Left kidney (tissue), 1 donor: ENCODE measurements at regions not wholly inside any gene's neighbourhood (a gene's known extent, or its start where the extent isn't known, plus 50 kb on each side); places are given as distances from the start of the nearest gene placed in this dataset.
"Not testable (repeated sequence)": the region's sequence is repeated elsewhere in the genome, so short reads cannot be mapped to it uniquely, and the experiment has no call there.

Experiments
- DNase-seq: peaks from one replicate; pipeline ENCODE4 v3.0.0-alpha.2; 2013

DNA sequence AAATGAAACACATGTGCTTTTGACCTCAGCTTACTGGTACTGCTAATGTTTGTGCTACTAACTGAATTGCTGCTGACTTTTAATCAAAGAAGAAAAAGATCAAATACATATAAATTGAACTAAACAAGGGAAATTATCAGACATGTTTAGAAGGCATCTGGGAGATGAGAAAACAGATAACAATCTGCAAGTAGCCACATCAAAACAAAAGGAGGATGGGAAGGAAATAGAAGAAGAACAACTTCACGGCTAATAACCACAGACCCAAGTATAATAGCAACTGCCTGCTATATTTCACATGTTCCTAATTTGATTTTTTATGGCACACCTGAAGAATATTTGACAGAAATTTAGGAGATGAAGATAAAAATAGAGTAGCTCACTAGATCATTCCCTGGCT is 542.6 kb upstream of the SYT4 start:
- no peak for DNase-seq

DNA sequence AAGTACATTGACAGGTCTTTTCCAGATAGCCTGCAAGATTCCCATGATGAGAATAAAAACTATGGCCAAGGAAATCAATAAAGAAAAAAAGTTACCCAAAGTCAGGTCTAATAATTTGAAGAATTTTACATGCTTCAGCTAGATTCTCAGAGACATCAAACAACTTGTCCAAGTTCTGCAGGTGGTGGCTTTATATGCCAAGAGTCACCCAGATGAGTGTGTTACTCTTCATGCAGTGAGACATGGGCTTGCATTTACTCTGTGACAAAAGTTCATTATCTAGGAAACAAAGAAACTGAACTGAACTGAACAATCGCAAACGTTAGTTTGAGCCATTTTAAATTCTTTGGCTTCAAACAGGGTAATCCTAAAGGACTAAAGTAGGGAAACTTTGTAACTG is 548.5 kb upstream of the SYT4 start:
- no peak for DNase-seq

DNA sequence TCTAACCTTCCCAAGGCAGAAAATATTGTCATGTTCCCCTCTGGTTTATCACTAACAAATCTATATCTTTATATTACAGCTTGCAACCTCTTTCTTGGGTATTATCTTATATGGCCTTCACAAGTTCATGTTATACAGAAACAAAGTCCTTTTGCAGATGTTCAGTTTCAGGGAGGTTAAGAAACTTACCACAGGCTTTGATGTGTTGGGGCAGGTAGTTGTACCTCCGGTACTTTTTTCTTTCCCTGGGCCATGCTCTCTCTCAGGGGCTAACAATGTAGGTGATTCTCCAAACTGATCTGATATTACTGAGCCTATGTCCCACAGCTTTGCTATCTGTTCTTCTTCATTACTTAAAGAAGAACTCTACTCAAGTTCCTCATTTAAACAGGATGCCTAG is 548.9 kb upstream of the SYT4 start:
- DNase-seq: no peak

DNA sequence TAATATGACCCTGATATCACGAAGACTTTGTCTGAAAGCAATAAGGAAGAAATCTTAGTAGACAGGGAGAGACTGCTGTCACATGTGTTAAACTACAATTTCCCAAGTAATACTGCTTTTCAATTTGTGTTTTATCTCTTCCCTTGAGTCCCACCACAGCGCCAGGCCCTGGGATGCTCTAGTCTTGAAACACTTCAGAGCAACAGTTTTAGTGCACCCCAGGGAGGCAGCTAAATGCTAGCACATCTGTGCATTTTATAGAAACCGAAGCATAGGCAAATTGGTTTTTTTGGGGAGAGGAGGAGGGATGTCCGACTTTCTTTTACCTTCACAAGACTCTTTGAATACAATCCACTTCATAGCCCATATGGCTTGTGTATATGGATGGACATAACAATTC is 550.0 kb upstream of the SYT4 start:
- no peak for DNase-seq

DNA sequence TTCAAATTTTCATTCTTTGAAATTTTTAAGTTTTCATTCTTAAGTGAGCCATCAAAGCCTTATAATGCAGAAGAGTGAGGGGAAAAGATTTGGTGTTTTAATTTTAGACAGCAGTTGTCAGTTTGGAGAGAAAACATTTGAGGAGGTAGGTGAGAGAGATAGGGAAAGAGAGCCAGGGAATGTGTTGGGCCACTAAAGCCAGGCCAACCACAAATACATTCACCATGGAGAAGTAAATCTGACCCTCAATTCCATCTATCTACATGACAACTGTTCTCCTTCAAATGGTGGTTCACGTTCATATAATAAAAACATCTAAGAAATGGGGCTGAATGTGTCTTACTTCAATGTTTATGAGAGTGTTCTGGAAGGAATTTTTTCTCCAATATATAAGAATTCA is 553.0 kb upstream of the SYT4 start:
- no peak for DNase-seq

DNA sequence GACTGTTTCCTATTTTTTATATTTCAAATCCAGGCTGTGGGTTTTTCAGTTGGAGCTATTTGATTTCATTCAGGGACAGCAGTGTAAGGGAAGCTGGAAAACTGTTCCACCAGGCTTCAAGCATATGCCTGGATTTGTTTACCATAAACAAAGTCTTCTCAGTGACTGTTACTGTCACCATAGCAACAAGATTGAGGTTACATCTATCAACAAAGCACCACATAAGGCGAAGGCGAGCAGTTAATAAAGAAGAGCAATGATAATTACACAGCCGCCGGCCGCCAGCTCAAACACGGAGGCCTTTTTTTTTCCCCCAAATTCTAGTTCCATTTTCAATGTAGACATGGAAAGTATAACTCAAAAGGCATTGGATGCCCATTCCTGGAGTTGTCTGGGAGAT is 553.7 kb upstream of the SYT4 start:
- DNase-seq: peak; percentile 28

DNA sequence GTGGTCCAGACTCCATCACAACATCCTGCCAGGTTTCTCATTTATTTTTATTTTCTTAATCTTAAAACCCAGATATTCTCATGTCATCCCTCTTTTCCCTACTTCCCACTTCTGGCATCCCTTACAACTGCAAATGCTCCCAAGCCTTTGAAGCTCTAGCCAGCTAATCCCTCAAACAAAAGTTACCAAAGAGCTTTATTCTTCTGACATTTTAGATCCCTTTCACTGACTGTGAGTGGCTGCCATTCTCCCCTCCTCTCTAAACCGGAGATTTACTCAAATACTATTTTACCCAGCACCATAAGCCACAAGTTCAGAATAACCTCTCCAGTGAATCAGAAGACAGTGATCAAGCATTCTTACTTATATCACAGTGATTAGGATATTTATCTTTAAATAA is 569.0 kb upstream of the SYT4 start:
- no peak for DNase-seq

DNA sequence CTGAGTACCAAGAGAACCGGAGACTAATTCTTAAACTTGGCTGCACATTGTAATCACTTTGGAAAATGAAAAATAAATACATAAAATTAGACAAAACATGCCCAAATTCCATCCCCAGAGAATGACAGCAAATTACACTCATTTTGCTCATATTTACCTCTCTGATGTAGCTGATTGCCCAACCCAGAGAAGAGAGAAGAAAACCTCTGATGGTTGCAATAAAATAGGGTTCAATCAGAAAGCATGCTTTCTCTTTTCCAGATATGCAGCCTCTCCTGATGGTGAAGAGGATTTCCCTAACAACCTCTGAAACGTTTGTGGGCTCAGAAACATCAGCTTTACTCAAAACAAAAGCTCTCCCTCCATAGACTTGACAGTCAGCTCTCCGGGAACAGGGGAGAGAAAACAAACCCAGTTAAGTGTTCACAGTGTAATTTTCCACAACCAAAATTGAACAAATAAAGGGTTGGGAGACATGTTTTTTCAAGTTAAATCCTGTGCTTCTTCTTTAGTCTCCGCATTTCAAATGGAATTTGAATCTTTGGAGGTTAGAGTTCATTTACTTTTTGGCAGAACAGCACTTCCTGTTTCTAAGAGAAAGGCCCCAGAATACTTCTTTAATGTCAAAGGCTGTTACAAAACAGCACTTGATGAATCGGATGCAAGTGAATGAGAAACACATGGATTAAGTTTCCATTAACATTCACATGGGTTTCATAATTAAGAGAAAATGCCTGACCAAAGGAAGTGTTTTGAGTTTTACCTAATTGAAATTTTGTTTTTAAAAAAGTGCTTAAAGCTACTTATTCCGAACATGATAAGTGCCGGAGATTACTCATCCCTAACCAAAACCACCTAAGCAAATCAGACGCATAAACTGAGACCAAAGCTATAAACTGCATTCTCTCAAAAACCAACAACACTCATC is 570.1 kb upstream of the SYT4 start:
- DNase-seq: no peak

DNA sequence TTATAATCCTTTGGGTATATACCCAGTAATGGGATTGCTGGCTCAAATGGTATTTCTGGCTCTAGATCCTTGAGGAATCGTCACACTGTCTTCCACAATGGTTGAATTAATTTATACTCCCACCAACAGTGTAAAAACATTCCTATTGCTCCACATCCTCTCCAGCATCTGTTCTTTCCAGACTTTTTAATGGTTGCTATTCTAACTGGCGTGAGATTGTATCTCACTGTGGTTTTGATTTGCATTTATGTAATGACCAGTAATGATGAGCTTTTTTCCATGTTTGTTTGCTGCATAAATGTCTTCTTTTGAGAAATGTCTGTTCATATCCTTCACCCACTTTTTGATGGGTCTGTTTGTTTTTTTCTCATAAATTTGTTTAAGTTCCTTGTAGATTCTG is 572.5 kb upstream of the SYT4 start:
- DNase-seq: not testable (repeated sequence)

DNA sequence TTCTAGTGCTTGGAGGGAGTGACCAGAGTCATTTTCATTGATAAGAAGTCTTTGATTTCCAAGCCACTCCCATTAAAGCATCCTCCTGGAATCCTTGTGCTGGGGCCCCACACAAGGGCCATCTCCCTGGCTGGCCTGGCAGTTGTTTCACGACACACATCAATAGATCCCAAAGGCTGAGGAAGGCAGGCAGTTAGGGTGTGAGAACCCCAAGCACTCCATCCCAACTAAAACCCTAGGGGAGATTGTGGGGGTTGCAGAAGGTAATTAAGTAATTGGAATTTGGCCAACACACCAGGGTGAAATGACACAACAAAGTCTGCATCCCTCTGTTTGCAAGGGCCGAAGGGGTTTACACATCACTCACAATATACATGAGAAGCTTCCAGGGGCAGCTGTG is 578.1 kb upstream of the SYT4 start:
- DNase-seq: no peak

DNA sequence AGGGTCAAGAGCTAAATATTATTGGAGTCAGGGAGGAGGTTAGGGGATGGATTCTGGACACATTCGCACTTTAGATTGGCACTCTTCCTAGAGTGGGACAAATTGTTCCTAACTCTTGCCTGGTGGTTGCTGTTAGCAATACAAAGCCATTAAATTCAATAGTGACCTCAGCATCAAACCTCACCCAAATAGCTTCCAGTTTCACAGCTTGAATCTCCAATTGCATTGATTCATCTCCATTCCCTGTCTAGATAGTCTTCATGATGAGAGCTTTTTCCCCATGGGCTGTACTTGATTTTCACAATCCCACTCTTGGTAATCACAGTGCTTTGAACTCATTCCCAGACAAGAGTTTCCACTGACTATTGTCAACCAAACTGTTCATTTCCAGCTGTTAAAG is 585.9 kb upstream of the SYT4 start:
- no peak for DNase-seq

DNA sequence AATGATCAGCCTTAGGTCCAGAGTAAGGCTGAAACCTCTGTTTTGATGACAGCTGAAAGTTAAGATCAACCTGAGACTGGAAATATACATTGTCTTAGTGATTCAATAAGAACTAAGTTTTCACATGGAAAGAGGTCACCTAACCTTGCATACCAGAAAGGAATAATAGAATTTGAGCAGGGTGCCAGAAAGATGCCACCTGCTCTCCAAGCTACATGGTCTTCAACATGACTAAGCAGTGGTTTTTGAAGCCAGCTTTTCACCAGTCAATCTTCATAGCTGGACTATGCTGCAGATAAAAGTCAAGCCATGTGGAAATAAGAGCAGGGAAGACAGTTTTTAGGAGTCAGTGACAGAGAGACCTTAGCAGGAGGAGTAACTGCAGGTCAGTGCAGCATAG is 589.4 kb upstream of the SYT4 start:
- DNase-seq: no peak

DNA sequence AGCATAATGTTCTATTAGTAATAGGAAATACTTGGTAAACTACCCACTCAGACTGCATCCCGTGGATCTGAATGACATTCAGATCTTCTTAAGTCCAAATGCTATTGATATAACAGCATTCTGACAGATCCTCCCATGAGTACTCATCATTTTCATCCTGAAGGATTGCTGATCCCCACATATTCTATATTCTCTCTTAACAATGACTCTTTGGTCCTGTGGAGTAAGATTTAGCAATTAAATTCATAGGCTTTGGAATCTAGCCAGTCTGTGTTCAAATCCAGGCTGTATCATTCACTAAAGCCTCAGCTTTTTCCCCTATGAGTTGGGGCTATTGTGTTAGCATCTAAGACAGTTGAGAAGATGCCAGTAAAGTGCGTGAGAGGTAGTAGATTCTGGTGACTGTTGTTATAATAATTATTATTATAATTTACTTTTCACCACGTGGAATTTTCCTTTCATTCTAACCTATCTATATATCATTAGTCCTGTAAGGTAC is 591.3 kb upstream of the SYT4 start:
- no peak for DNase-seq

DNA sequence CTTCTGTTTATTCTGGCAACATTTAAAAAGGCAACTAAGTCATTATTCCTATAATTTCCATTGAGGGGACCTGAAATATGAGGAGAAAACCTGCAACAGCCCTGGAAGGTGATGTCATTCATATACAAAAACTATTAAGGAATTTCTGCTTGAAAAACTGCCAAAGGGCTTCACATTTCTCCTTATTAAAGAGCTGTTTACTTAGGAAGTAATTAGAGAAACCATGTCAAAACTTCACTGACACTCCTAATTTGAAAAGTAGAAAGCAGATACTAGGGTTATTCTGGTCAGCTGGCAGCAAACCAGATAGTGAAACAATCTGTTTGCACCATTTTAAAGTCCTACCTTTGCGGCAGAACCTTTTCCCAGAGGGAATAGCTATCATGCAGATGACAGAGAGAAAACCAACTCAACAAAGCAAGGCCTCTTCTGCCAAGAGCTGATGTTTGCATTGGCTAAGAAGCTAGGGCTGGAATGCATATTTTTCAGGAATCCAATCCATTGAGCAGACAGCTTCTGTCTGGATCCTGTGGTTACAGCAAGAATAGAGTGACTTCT is 592.2 kb upstream of the SYT4 start:
- DNase-seq: no peak

DNA sequence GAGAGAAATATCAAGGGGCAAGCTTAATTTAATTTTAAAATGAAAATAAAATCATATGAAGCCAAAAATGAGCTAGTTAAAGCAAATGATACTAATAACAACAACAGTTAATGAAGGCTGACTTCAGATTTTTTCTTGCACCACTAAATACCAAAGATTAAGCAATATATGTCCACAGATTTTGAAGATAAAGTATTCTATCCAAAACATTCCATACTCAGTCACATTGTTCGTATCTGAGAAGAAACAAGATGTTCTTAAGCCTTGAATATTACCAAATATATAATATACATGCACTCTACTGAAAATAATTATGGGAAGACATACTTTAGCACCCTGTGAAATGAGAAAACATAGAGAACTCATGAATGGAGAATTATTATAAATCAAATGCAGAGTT is 593.3 kb upstream of the SYT4 start:
- no peak for DNase-seq

DNA sequence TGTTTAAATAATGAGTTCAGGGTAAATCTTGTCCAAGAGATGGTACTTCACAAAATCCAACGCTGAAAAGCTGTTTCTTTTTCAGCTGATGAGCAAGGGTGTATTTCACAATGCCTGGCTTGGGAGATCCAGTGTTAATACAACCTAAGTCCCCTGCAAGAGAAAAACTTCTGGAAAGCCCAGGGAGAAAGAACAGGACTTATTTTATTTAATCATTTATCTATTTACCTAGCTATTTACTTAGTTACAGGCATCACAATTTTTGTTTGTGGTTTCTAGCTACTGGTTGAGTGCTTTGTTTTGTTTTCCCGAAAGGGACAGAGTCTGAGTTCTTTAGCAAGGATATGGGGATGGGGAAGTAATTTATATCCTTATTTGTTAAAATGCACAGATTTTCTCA is 598.2 kb upstream of the SYT4 start:
- no peak for DNase-seq

DNA sequence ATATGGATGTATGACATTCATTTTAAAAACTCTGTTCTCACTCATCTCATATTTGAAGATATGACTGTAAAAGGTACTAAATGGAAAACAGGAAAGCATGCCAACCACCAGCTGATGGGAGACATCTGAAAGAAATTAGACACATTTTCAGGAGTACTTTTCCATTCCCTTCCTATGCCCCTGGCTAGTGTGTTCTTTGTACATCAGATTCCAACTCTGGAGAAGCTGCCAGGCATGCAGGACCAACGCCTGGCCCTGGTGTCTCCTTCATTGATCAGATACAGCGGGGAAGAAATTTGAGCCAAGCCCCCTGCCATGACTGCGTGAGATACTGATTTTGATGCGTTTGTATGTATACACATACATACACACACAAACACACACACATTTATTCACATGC is 599.0 kb upstream of the SYT4 start:
- no peak for DNase-seq

DNA sequence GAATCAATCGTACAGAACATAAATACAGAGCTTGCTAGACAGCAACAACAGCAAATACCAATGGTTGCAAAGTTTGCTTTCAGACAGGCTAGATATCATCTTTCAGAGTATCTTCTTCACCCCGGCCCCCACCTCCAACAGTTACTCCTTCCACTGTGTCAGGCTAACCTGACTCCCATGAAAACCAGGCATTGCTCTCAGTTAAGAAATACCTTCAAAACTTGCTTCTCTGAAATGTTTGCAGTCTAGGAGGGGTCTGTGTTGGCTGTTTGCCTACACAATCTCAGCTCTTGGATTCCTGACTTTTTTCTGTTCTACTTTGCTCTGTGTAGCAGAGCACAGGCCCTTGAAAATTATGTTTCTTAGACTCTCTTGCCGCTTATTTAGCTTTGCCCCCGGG is 599.5 kb upstream of the SYT4 start:
- DNase-seq: peak; percentile 30

DNA sequence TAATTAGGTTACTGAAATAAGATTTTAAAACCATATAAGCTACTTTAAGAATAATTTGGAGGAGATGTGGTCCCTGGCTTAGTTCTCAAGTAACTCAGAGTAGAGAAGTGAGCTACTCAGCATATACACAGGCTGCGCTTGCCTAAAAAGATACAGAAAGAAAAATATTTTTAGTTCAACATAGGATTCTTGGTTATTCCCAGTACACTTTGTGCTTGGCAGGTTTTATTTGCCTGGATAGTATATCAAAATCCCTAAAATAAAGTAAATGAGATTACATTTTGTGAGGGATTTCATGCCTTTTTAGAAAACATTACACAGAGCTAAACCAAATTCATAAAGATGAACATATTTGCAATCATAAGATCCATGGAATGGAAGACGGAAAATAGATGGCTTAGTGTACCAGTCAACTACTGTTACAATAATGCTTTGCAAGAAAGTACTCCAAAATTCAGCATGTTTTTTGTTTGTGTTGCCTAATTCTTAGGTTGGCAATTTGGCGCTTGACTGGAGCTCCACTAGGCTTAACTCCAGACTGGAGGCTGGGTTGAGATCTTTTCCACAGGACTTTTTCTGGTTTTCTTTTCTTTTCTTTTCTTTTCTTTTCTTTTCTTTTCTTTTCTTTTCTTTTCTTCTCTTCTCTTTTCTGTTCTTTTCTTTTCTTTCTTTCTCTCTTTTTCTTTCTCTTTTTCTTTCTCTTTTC is 600.5 kb upstream of the SYT4 start:
- DNase-seq: no peak

DNA sequence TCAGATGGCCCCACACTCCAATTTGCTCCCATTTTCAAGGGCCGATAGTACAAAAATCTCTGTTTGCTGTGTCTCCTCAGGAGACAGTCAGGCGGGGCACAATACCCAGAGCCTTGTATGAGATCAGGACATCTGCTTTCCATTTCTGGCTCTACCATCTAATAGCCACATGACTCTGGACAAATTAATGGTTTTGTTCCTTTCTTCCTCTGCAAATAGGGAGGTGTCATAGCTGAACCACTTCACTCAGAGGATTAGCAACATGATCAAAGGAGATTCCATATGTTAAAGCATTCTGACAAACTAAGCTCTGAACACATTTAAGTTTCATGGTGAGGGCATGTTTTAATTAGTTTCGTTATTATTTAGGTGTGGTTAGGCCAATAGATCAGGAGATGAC is 602.1 kb upstream of the SYT4 start:
- no peak for DNase-seq

DNA sequence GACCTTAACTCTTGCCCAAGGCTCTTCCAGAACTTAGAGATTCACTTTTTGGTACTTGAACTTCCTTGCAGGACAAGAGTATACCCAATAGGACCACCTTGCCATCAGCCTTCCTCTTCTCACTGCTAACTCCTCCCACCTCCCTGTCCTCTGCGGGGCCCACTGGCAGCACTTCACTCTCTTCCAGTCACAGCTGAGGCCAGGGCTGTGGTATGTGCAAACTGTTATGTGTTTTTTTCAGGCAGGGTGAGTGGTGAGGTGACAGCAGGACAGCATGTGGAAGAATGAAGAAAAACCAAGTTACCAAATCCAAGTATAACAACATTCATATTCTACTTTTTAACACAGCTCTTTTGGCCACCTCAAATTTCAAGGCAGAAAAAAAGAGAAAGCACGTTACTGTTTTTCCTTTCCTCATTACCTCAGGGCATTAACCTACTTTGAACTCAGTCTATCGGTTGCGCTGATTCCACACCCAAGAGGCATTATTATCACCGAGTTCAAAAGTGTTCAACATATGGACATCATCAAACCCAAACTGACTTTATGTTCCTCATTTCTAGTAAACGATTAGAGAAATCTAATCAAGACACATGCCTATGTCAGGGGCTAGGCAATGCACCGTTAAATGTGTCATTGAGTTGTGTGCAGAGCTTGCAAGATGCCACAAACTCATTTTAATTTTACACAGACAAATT is 605.2 kb upstream of the SYT4 start:
- no peak for DNase-seq

DNA sequence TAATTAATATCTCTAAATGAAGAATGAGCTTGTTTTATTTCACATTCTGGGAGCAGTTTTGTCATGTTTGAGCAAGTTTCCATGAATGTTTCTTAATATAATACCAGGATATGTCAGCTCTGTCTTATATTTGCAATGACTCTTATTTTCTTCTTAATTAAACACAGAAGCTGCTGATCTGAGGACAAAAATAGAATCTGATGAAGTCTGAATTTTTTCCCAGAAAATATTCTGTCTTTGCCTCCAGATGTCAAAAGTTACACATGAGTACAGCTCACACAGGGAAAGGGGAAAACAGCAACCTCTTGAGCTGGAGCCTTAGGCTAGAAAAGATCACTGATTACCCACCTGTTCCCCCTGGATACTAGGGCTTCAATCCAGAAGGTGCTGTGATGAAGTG is 606.6 kb upstream of the SYT4 start:
- no peak for DNase-seq

DNA sequence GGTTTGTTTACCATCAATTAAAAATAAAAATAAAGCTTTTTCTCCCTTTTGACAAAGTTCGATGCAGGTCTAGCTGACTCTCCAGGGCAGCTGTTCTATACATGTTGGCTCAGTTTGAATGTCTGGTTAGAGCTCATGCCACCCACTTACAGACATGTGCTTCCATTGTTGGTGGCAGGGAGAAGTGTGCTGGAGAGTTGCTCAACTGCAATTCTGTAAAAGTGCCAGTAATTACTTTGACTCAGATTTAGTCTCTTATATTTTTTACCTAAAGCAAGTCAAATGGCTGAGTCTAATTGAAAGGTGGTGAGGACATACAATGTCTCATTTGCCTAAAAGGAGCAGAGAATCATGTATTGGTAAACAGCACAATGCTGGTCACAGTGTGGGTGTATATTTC is 609.1 kb upstream of the SYT4 start:
- DNase-seq: no peak
